Smooth muscle cell of the brain vasculature (primary cell): ENCODE measurements at regions not wholly inside any gene's neighbourhood (a gene's known extent, or its start where the extent isn't known, plus 50 kb on each side); places are given as distances from the start of the nearest gene placed in this dataset.

Source experiments
- DNase-seq: peaks from one replicate; pipeline ENCODE4 v3.0.0-alpha.2; 2012; ENCODE audit warnings: low read depth, low spot score

DNA sequence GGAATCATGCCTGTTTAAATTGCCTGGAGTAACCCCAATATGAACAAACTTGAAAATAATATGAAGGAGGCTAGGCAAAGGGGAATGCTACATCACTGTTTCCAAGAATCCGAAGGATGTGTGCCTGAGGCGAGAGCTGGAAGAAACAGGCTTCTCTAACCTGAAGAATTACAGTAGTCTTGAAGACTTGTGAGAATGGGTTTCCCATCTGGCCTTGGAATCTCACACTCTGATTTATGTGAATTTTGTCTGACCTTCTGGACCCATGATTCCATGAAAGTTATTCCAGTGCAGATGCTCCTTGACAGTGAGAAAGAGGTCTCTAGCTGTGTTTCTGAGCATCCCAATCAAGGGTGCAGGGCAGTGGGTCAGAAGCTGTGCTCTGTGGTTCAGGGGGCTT is 122.1 kb upstream of the PARP11 start:
- no peak for DNase-seq

DNA sequence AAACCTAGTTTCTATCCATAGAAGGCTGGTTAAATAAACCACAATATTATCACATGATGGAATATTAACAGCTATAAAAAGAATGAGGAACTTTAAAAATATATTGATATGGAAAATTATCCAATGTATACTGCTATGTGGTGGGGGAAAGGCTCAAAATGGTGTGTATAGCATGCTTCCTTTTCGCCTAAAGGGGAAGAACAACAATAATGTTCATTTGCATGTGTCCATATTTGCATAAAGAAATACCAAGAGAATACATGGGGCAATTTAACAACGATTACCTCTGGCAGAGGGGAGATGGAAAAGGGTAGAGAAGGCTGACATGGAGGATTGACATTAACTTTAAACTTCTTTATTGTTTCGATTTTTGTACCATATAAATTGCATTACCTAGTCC is 121.3 kb upstream of the PARP11 start:
- no peak for DNase-seq

DNA sequence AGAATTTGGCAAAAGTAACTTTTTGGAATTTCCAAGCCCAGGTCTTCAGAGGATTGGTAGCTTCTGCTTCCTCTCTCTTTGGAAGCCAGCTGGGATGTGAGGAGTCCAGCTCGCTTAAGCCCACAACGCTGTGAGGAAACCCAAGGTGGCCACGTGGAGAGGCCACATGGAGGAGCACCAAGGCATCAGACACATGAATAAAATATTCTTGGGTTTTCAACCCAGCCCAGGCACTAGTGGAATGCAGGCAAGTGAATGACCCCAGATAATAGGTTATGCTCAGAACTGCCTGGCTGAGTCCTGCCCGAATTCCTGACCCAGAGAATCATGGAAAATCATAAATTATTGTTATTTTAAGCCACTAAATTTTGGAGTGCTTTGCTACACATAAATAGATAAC is 119.7 kb upstream of the PARP11 start:
- no peak for DNase-seq

DNA sequence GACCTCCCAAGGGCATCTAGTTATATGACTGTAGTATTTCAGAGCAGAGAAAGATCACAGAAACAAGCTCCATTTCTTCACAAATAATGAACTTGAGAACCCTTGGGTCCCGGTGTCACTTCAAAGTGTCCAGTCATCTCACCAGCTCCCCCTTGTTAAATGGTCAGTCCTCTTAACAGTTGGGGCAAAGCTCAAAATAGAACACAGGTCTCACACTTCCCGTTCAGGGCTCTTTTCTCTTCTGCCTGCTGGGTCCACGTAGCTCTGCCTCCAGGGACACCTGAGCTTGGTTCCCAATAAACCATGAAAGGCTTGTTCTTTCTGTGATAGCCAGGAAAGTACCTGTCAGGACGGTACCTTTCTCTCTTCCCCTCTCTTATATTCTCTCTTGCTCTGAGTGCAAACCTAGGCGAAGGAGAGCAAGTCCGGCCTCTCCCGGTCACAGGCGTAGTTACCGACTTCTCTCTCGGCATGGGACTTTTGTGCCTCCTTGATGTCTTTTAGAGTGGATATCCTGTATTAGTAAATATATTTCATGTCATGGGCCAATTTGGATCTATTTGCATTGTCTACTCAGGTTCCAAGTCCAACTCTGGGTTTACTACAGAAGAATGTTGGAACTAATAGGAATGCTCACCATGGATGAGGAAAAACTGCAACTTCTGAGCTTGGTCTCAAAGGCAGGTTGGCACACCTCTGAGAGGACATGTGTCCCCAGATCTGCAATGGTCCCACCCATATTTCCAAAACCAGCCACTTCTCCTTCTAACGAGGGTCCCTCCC is 118.8 kb upstream of the PARP11 start:
- no peak for DNase-seq

DNA sequence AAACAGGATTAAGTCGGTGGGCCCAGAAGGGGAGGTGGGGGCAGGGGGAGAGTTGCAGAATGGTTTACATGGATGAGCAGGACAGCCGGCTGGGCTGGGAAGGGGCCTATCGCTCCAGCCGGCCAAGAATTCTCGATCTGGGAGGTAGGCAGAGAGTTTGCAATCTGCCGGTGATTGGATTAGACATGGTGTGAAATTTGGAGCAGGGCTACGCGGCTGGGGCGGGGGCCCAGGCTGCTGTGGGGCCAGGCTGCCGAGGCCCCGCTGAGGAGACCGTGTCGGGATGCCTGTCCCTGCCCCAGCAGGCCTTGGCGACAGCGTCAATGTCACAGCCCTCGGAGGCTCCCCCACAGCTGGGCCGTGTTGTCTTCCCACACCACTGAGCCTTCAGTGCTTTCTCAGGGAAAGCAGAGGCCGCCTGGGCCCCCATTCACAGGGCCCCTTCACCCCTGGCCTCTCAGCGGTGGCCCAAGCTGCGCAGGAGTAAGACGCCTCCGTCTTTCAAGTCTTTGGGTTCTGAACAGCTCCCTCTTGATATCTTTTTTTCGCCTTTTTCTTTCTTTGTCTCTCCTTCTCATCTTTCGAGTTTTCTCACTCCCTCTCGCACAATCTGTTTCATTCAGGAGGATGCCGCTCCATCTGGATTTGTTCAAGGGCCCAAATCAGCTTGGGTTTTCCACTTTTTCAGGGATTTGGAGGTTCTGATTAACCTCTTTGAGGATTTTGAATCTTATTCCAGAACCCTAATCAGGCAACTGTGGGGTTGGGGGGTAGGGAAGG is 117.5 kb upstream of the PARP11 start:
- no peak for DNase-seq

DNA sequence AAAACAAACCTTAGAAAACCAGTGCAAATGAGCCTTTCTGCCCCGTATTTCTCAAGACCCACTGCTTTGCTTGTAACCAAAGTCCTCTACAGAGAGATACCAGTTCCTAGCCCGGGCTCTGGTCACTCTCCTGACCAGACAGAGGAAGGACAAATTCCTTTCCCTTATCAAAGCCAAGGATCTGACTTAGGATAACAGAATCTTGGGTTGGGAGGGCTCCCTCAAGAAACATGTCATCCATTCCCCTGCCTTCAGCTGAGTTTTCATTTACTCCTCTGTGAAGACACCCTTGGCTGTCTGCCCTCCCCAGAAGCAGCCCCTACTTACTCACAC is 116.0 kb upstream of the PARP11 start:
- DNase-seq = no peak

DNA sequence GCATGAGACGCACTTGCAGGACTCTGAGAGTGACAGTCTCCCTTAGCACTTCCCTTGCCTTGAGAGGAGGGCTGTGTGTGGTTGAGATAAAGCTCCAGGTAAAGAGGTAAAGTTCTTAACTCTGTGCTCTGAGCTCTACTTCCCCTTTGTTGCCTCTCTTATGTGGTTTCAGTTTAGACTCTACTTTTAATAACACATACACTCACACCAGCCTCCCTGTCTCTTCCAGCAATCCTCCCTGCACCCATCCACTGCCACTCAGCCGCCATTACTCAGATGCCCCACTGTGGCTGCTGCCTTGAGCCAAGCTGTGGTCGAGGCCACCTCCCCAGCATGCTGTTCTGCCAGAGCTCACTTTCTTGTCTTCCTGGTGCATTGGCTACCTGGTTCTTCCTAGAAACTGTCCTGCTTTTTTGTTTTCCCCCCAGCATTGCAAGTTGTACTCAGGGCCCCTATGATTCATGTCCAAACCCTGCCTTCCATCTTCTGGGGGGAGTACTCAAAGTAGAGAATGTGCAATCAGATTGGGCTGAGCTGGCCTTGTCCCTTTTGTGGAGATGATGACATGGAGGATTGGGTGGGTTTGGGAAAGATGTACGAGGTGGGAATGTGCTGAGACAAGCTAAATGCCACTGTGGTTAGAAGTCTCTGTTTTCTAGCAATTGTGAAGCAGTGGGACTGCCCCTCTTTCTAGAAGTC is 115.5 kb upstream of the PARP11 start:
- DNase-seq = no peak

DNA sequence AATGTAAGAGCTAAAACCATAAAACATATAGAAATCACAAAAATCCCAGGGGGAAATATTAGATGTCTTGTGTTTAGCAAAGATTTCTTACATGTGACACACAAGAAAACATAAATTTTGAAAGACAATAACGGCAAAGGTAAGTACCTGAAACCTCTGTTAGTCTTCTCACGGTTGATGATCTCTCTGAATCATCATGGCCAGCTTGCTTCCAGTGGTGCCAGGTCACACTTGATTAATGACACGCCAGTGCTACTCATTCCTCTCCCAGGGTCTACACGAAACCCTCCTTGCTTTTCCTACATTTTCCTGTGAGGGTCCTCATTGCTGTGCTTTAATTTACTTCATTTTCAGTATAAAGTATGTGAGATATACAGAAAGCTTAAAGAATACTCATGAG is 114.4 kb upstream of the PARP11 start:
- no peak for DNase-seq

DNA sequence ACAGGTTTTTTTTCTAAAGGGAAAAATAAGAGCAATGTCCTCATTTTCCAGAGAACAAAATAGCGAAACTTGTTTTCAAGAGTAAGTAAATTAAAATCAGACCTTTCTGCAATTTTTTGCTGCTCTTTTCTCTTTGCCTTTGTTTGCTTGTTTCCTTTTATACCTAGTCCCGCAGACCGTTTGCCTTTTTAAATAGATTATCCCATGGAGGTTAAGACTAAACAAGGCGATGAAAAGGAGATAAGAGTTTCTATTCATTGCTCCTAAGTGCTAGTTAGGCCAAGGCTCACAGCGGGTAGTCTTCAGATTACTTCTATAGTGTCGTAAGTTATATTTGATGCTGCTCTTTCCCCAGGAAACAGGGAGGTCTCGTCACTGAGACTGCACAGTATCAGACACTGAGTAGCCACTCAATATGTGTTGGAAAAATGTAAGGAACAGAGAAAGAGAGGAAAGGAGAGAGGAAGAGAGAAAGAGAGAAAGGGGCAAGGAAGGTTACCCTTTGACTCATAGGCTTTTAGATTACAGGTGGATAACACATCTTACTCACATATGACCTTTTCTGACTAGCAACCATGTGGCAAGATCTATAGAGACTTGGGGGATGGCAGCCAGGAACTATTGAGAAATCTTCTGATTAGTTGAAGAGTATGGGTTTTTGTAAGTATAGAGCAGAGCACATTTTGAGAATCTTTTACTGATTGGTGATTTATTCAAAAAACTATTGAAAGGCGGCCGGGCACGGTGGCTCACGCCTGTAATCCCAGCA is 107.5 kb upstream of the PARP11 start:
- DNase-seq = no peak

DNA sequence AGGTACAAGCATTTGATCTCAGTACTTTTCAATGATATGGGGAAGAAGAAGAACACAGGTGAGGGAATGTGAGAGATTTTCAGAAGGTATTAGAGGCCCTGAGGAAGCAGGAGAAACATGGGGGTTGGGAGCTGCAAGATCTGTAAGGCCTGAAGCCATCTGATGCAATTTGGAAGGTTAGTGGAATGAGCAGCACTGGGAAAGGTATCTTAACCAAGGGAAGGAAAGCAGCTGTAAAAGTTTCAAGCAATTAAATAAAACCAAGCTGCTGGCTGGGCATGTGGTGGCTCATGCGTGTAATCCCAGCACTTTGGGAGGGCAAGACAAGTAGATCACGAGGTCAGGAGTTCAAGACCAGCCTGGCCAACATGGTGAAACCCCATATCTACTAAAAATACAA is 104.4 kb upstream of the PARP11 start:
- DNase-seq = no peak

DNA sequence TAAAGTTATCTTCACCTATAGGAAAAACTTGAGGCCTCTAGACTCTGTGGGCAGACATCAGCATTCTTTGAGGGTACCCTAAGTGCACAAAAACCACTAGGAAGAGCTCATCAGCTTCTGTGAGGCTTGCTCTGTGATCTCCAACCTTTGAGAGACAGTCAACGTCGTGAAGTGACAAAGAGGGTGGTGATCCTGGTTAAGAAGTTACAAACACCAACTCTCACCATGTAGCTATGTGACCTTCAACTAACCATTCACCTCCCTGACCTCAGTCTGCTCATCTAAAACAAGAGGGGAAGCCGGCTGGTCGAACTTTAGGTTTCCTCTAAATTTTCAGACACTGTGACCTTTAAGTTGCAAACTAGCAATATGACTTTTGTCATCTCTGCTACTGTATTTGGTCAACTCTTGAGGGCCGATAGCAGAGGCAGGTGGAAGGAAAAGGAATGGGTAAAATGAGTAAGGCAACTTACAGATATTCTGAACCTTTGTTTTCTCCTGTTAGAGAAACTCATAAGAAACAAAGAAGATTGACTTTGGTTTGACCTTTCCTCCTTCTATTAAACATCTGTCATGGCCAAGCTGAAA is 103.2 kb upstream of the PARP11 start:
- no peak for DNase-seq

DNA sequence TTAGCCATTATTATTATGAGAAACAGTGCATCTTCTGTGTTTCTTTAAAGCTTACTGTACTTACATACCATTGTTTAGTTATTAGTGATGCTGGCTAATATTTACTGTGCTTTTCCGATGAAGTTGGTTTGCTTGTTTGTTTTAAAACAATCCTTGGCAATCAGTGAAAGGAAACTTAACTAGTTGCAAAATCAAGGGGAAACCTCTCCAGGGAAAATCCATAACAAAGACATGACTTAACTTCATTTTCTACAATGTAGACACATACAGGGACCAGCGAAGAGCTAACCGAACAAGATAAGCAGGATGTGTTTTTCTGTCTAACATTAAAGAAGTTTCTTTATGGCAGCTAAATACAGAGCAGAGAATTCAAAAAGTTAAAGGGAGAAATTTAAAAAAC is 102.5 kb upstream of the PARP11 start:
- no peak for DNase-seq

DNA sequence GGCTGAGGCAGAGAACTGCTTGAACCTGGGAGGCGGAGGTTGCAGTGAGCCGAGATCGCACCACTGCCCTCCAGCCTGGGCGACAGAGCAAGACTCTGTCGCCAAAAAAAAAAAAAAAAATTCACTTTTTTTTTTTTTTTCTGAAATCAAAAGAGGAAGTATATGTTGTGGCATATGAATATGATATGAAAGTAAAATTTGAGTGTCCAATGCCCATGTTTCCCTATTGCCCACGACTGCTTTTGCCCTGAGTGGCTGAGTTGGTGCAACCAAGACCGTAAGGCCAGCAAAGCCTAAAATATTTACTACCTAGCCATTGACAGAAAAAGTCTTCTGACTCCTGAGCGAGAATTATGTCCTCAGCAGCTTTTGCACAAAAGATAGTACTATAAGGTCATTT is 101.7 kb upstream of the PARP11 start:
- no peak for DNase-seq

DNA sequence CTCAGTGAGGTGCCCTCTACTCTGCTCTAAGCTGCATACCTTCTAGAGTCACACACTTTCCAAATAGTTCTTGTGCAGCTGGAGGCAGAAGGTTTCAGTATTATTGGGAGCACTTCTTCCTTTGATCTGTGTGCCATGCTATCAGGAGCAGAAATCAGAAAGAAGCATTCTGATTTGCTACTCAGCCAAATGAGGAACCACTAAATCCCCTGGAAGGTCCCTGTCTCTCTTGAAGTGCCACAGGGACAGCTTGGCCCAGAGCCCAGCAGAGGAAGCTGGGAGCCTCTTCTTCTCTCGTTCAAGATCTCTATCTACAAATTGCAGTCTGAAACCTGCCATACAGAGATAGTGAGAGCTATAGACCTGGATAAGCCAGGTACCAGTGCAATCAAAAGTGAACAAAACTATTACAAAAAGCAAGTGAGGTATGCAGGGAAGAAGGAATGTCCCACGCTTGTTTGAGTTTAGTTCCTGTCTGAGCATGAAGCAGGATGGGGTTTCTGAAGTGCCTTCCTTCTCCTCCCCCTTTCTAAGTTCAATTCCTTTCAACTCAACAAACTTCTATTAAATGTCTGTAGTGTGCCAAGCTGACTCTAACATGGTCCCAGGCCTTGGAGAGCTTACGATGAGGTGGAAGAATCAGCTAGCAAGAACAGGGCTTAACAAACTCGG is 100.9 kb upstream of the PARP11 start:
- DNase-seq = no peak

DNA sequence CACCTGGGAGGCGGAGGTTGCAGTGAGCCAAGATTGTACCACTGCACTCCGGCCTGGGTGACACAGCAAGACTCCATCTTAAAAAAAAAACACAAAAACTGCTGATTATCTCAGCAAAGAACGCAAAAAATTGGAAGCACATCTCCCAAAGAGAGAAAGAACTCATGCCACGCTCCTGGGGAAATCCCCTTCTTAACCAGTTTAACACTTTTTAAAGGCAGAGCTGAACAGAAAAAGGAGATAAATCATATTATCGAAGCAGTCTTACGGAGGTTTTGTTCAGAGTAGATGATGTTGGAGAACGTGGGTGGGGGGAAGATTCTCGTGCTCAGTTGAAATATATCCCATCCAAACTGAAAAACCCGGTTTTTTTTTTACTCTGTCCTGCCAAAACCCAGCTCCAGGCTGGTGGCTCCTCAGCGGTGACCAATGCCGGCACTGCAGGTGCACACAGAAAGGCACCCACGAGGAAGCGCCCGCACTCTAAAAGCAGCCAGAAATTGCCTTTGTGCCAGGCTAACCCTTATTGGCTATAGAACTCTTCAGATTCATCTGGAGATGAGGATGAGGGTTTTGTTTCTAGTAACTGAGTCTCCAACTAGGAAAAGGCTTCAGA is 100.2 kb upstream of the PARP11 start:
- DNase-seq = no peak

DNA sequence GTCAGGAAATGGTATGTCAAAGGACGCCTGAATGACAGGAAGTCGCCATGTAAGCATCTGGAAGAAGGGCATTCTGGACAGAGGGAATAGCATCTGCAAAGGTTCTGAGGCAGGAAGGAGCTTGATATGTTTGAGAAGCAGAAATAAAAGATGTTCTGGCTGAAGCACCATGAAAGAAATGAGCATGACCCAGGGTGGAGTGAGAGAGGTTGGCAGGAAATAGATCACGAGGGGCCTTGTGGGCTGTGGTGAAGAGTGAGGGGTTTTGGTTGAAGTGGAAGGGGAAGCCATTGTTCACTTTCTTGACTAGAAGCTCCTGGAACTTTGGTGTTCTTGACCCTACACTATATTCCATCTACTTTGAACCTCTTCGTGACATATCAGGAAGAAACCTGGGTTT is 99.4 kb upstream of the PARP11 start:
- DNase-seq = no peak

DNA sequence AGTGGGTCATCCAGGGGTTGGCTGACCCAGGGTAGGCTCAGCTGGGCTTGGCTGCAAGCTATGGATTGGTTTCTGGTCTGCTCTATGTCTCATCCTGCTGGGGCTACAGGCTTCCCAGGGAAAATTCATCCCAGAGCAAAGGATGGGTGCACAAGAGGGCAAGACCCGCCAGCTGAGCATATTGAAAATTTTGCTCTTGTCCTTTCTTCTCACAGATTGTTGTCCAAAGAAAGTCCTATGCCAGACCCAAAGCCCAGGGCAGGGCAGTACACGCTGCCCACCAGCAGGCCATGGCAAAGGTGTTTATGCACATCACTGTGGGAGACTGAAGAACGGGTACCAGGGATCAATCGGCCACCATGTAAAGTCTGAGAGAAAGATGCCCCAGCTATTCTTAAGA is 95.3 kb upstream of the PARP11 start:
- DNase-seq = no peak

DNA sequence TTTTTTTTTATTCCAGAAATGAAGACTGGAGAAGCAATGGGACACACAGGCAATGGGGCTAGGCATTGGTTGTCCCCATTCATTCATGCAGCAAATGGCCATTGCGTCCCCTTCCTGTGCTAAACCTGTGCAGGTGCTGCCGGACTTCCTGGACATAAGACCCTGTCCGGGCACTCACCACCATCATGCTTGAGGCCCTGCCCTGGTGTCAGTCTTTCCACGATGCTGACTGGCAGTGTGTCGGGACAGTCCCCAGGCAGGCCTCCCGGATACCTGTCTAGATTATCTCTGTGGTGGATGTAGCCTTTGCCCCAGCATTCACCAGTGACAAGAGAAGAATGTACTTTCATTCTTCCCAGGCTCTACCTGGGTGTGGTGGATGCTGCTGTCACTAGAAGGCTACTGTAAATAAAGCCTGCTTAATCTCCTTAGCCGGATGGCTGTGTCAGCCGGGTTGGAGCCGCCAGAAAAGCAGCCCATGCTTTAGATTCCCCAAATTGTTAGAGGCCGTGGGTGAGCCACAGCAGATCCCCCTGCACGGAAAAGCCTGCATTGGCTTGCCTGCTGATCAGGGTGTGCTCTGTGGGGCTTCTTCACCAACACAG is 94.5 kb upstream of the PARP11 start:
- DNase-seq = no peak

DNA sequence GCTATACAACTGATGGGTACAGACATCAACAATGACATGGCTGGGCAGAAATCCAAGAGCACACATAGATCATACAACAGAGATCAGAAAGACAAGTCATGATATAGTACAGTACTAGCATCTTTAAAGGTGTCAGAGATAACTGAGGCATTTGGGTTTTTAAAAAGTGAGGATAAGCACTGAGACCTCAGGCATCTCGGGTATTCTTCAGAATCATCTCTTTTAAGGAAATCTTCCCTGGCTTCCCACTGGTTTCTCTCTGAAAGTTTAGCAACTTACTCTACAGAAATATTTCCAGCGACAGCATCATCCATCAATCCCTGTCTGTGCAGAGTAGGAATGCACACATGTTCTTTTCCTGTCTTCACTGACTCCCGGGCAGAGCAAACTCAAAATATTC is 93.2 kb upstream of the PARP11 start:
- no peak for DNase-seq

DNA sequence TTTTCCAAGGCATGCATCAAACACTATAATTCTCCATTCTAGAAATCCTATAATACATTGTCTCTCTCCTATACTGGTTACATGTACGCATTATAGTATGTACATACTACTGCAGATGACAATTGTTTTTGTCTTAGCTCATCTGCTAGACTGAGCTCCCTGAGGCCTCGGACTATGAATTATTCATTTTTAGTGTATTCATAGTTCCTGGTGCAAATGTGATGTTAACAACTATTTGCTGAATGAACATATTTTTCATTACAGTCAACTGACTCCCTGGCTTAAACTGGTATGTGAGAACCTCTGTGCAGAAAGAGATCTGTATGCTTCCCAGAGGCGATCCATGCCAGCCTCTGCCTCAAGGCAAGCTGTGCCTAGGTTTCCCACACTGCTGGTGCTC is 91.8 kb upstream of the PARP11 start:
- DNase-seq = no peak
